IMR-90 (cell line): ENCODE measurements at regions not wholly inside any gene's neighbourhood (a gene's known extent, or its start where the extent isn't known, plus 50 kb on each side); places are given as distances from the start of the nearest gene placed in this dataset.

ENCODE experiments used
- ATAC-seq: fragments of 200-7000 bp; cut with Tn5 transposase; 2 replicates; pipeline ENCODE4 v1.9.1; 2020; ENCODE audit warnings: low read depth, mild to moderate bottlenecking, moderate library complexity
- BruUV-seq: library from RNA; stranded (reverse); fragments of 400-500 nt; replicated peaks from 2 replicates; lab custom pipeline; 2021; lab: Mats Ljungman, UMichigan
- CTCF ChIA-PET: fragments of 300-600 bp; formaldehyde crosslinking; extraction: SDS; loops from one replicate; lab custom pipeline; 2021; ENCODE audit warnings: antibody characterized with exemption; lab: Yijun Ruan, JAX
- POLR2A ChIA-PET: fragments of 300-600 bp; sonication (Branson Sonifier 250); formaldehyde crosslinking; loops from one replicate; lab custom pipeline; 2022; ENCODE audit warnings: antibody characterized with exemption; ENCODE audit not compliant: unreplicated experiment; lab: Charles Lee
- DNase-seq: peaks from one replicate; pipeline ENCODE4 v3.0.0; 2013
- H2AFZ ChIP-seq: replicated peaks from 2 replicates; pipeline ENCODE3; 2013; ENCODE audit warnings: low read length, mild to moderate bottlenecking; ENCODE audit not compliant: poor library complexity
- H2AK5ac ChIP-seq: 2 replicates; pipeline ENCODE4 v1.6.1; 2013; ENCODE audit warnings: low read depth, low read length, inconsistent platforms
- H2AK9ac ChIP-seq: replicated peaks from 2 replicates; pipeline ENCODE3; 2013; ENCODE audit warnings: mild to moderate bottlenecking, low read depth, low read length, moderate library complexity; ENCODE audit not compliant: poor library complexity
- H2BK120ac ChIP-seq: 2 replicates; pipeline ENCODE4 v1.6.1; 2013; ENCODE audit warnings: low read depth, low read length, inconsistent platforms
- H2BK15ac ChIP-seq: 3 replicates; pipeline ENCODE4 v1.6.1; 2013; ENCODE audit warnings: low read depth, low read length, inconsistent platforms
- H2BK20ac ChIP-seq: 2 replicates; pipeline ENCODE4 v1.6.1; 2013; ENCODE audit warnings: low read depth, mild to moderate bottlenecking, inconsistent platforms, low read length, moderate library complexity
- H2BK5ac ChIP-seq: 2 replicates; pipeline ENCODE4 v1.6.1; 2013; ENCODE audit warnings: mild to moderate bottlenecking, low read depth, low read length, inconsistent platforms; ENCODE audit not compliant: poor library complexity, severe bottlenecking
- H3K14ac ChIP-seq: replicated peaks from 2 replicates; pipeline ENCODE4 v1.6.1; 2013; ENCODE audit warnings: low read depth, low read length, inconsistent platforms
- H3K18ac ChIP-seq: 2 replicates; pipeline ENCODE4 v1.6.1; 2013; ENCODE audit warnings: low read depth, low read length, control low read depth
- H3K23ac ChIP-seq: 2 replicates; pipeline ENCODE4 v1.6.1; 2013; ENCODE audit warnings: low read depth, low read length, inconsistent platforms
- H3K27ac ChIP-seq: 2 replicates; pipeline ENCODE4 v1.5.1; 2013; ENCODE audit warnings: mild to moderate bottlenecking, control low read depth, low read length; ENCODE audit not compliant: insufficient read depth
- H3K27me3 ChIP-seq: 2 replicates; pipeline ENCODE4 v1.6.1; 2013; ENCODE audit warnings: low read length; ENCODE audit not compliant: control insufficient read depth, insufficient read depth
- H3K36me3 ChIP-seq: 2 replicates; pipeline ENCODE4 v1.6.1; 2013; ENCODE audit warnings: low read length, mixed read lengths; ENCODE audit not compliant: control insufficient read depth, insufficient read depth
- H3K4ac ChIP-seq: 2 replicates; pipeline ENCODE4 v1.6.1; 2013; ENCODE audit warnings: low read depth, low read length, inconsistent platforms
- H3K4me1 ChIP-seq: 2 replicates; pipeline ENCODE4 v1.6.1; 2013; ENCODE audit warnings: low read length, mixed read lengths; ENCODE audit not compliant: control insufficient read depth, insufficient read depth
- H3K4me2 ChIP-seq: 2 replicates; pipeline ENCODE4 v1.6.1; 2013; ENCODE audit warnings: low read depth, mild to moderate bottlenecking, control low read depth, low read length, moderate library complexity
- H3K4me3 ChIP-seq: 2 replicates; pipeline ENCODE4 v1.5.1; 2013; ENCODE audit warnings: low read depth, mild to moderate bottlenecking, control low read depth, low read length, moderate library complexity; ENCODE audit not compliant: insufficient read depth
- H3K56ac ChIP-seq: 2 replicates; pipeline ENCODE4 v1.6.1; 2013; ENCODE audit warnings: low read length, inconsistent platforms; ENCODE audit not compliant: insufficient read depth; ENCODE audit errors: extremely low read depth
- H3K79me1 ChIP-seq, 2 experiments: 2 replicates each; pipeline ENCODE4 v1.6.1; 2013; ENCODE audit warnings: low read length in 2 of 2, inconsistent platforms in 1 of 2, low read depth in 1 of 2
- H3K9ac ChIP-seq: 2 replicates; pipeline ENCODE4 v1.6.1; 2013; ENCODE audit warnings: low read depth, low read length, control low read depth
- H3K9me1 ChIP-seq: 2 replicates; pipeline ENCODE4 v1.6.1; 2013; ENCODE audit warnings: low read length, inconsistent platforms; ENCODE audit not compliant: insufficient read depth
- H3K9me3 ChIP-seq: 2 replicates; pipeline ENCODE4 v1.6.1; 2013; ENCODE audit warnings: low read length; ENCODE audit not compliant: control insufficient read depth, insufficient read depth
- H4K20me1 ChIP-seq: 2 replicates; pipeline ENCODE4 v1.6.1; 2013; ENCODE audit warnings: low read length, inconsistent platforms; ENCODE audit not compliant: insufficient read depth
- H4K5ac ChIP-seq: 2 replicates; pipeline ENCODE4 v1.6.1; 2013; ENCODE audit warnings: mild to moderate bottlenecking, low read depth, low read length, control low read depth
- H4K8ac ChIP-seq, 2 experiments: 2 replicates each; pipeline ENCODE4 v1.6.1; 2013; ENCODE audit warnings: low read depth in 2 of 2, low read length in 2 of 2, control low read depth in 1 of 2, inconsistent platforms in 1 of 2
- H4K91ac ChIP-seq: 2 replicates; pipeline ENCODE4 v1.6.1; 2013; ENCODE audit warnings: low read depth, low read length, inconsistent platforms; ENCODE audit not compliant: insufficient read depth
- BHLHE40 ChIP-seq: fragments of 150-350 bp; IDR thresholded peaks from 2 replicates; pipeline ENCODE4 v1.6.1; 2016; ENCODE audit warnings: mild to moderate bottlenecking, low read depth, low read length
- CEBPB ChIP-seq: IDR thresholded peaks from 2 replicates; pipeline ENCODE4 v1.6.1; 2012; ENCODE audit warnings: low read depth, low read length, improper control_type of control experiment
- CHD1 ChIP-seq: IDR thresholded peaks from 2 replicates; pipeline ENCODE4 v1.6.1; 2012; ENCODE audit warnings: low read depth, low read length, improper control_type of control experiment
- CTCF ChIP-seq: conservative IDR thresholded peaks from 2 replicates; pipeline ENCODE4 v1.5.1; 2012; ENCODE audit warnings: mild to moderate bottlenecking, low read depth, low read length, improper control_type of control experiment
- ELK1 ChIP-seq: fragments of 150-350 bp; IDR thresholded peaks from 2 replicates; pipeline ENCODE4 v1.6.1; 2016; ENCODE audit warnings: low read depth, mild to moderate bottlenecking, low read length, moderate library complexity, borderline replicate concordance
- FOS ChIP-seq: fragments of 150-350 bp; IDR thresholded peaks from 2 replicates; pipeline ENCODE4 v1.6.1; 2016; ENCODE audit warnings: low read depth, low read length
- MAFK ChIP-seq: IDR thresholded peaks from 2 replicates; pipeline ENCODE4 v1.6.1; 2012; ENCODE audit warnings: low read depth, low read length, improper control_type of control experiment
- MAZ ChIP-seq: IDR thresholded peaks from 2 replicates; pipeline ENCODE4 v1.6.1; 2012; ENCODE audit warnings: low read depth, mild to moderate bottlenecking, low read length, improper control_type of control experiment, moderate library complexity, borderline replicate concordance
- MXI1 ChIP-seq: IDR thresholded peaks from 2 replicates; pipeline ENCODE4 v1.6.1; 2012; ENCODE audit warnings: low read depth, mild to moderate bottlenecking, low read length, moderate library complexity, borderline replicate concordance
- NFE2L2 ChIP-seq: fragments of 150-350 bp; IDR thresholded peaks from 2 replicates; pipeline ENCODE4 v1.6.1; 2016; ENCODE audit warnings: low read depth, mild to moderate bottlenecking, low read length
- POLR2A ChIP-seq: IDR thresholded peaks from 2 replicates; pipeline ENCODE4 v1.6.1; 2012; ENCODE audit warnings: mild to moderate bottlenecking, low read depth, low read length
- RAD21 ChIP-seq: IDR thresholded peaks from 2 replicates; pipeline ENCODE4 v1.6.1; 2012; ENCODE audit warnings: low read length, improper control_type of control experiment
- RCOR1 ChIP-seq: IDR thresholded peaks from 2 replicates; pipeline ENCODE4 v1.6.1; 2012; ENCODE audit warnings: mild to moderate bottlenecking, low read length, improper control_type of control experiment; ENCODE audit not compliant: insufficient replicate concordance
- RFX5 ChIP-seq: IDR thresholded peaks from 2 replicates; pipeline ENCODE4 v1.8.0; 2012; ENCODE audit warnings: low read depth, mild to moderate bottlenecking, low read length, moderate library complexity
- SMC3 ChIP-seq: fragments of 150-350 bp; IDR thresholded peaks from 2 replicates; pipeline ENCODE4 v1.6.1; 2016; ENCODE audit warnings: low read depth, mild to moderate bottlenecking, antibody characterized with exemption, low read length, moderate library complexity
- USF2 ChIP-seq: fragments of 150-350 bp; IDR thresholded peaks from 2 replicates; pipeline ENCODE4 v1.6.1; 2017; ENCODE audit warnings: mild to moderate bottlenecking, antibody characterized with exemption, low read length, low read depth
- WGBS, 2 experiments: methylation state at CpG; one replicate each; pipeline versions ENCODE4 v1.1.5 to v1.1.7; 2013; ENCODE audit warnings: missing lambda C conversion rate in 2 of 2; ENCODE audit not compliant: insufficient read length in 1 of 2; ENCODE audit errors: extremely low coverage in 2 of 2; 5-methylcytosine and 5-hydroxymethylcytosine counted together
- dilution Hi-C: fragments of 300-500 bp; cut with HindIII; formaldehyde crosslinking; loops from one replicate; pipeline ENCODE4 v1.14.3; 2018; ENCODE audit warnings: low sequenced_read_pairs; ENCODE audit not compliant: unreplicated experiment
- in situ Hi-C: fragments of 300-500 bp; cut with MboI; formaldehyde crosslinking; loops from 3 replicates; pipeline ENCODE4 v1.14.3; 2019; ENCODE audit warnings: low sequenced_read_pairs, inconsistent platforms, mixed read lengths
- intact Hi-C: fragments of 100-400 bp; cut with micrococcal nuclease; formaldehyde crosslinking; loops from 2 replicates; pipeline ENCODE4 v1.10.0; 2022

- Histone ChIP-seq H2AK9ac (no peak overlapping the region), H3K36me3 (no peaks in the 10 kb centered on the region), H3K9me1 (no peaks in the 10 kb centered on the region), H2AK5ac (no peak overlapping the region), H2BK120ac (no peak overlapping the region), H2BK5ac (no peak overlapping the region), H3K27me3 (no peaks in the 10 kb centered on the region), H3K14ac (no peak overlapping the region), H2BK20ac (no peak overlapping the region), H3K4me3 (no peak overlapping the region), H3K9ac (no peak overlapping the region), H4K5ac (no peak overlapping the region), H3K56ac (no peak overlapping the region), H3K27ac (no peak overlapping the region), H3K79me1 (no peaks in the 10 kb centered on the region), H3K4ac (no peak overlapping the region), H3K9me3 (peaks cover 9% of the 10 kb centered on the region; the same call in 1 of the 2 replicates), H4K91ac (no peak overlapping the region), H2BK15ac (no peak overlapping the region), H4K20me1 (no peaks in the 10 kb centered on the region), H4K8ac (no peak overlapping the region), H3K4me1 (no peaks in the 10 kb centered on the region), H3K4me2 (no peak overlapping the region), H2AFZ (no peak overlapping the region), H3K18ac (no peak overlapping the region), H3K23ac (no peak overlapping the region)
- intact Hi-C loops: no loop called here
- no peak for ATAC-seq
- CTCF ChIA-PET: no interaction called here
- in situ Hi-C loops: no loop called here
- POLR2A ChIA-PET: no interaction called here
- no CpG with 5 or more reads among the region's 3 CpGs for WGBS, 2 experiments
- BruUV-seq: no TSS peak
- dilution Hi-C loops: no loop called here
- TF ChIP-seq BHLHE40: no peak
- TF ChIP-seq CEBPB: no peak
- TF ChIP-seq POLR2A: no peak
- no peak for TF ChIP-seq SMC3
- TF ChIP-seq FOS: no peak
- TF ChIP-seq CHD1: no peak
- TF ChIP-seq USF2: no peak
- no peak for TF ChIP-seq RCOR1
- TF ChIP-seq ELK1: no peak
- no peak for TF ChIP-seq MXI1
- no peak for TF ChIP-seq RFX5
- no peak for TF ChIP-seq MAFK
- no peak for TF ChIP-seq MAZ
- TF ChIP-seq CTCF: no peak
- TF ChIP-seq NFE2L2: no peak
- no peak for TF ChIP-seq RAD21
- no peak for DNase-seq
Measured at GRCh38 chr12:72753571-72753970, 481.4 kb downstream of the TRHDE start.
